ENCODE measurements at regions not wholly inside any gene's neighbourhood (a gene's known extent, or its start where the extent isn't known, plus 50 kb on each side); places are given as distances from the start of the nearest gene placed in this dataset.
"Not testable (repeated sequence)": the region's sequence is repeated elsewhere in the genome, so short reads cannot be mapped to it uniquely, and the experiment has no call there.

DNA sequence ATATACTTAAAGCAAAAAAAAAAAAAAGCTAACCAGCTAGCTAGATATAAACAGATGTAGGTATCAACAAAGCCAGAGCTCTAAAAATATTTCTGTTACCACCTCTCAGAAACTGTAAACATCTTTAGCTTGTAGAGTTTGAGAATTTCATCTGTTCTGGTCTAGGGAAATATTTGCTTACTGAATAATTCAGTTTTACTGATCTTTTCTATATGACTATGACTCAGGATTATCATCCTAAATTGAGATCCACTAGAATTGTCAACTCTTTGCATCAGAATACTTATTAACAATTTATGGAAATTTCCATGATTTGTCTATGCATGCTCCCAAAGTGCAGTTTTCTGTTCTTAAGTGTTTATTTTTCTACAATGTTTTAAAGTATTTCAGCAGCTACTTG is 517.3 kb downstream of the DIPK2A start:
- Mint-ChIP-seq H3K36me3 (no peaks in the 10 kb centered on the region), H3K4me1 (ENCODE audit: unreplicated experiment) (no peaks in the 10 kb centered on the region), H3K27ac (no peak overlapping the region), H3K27me3 (no peaks in the 10 kb centered on the region), H3K4me3 (no peak overlapping the region), H3K9me3 (no peaks in the 10 kb centered on the region)
- TF ChIP-seq CTCF (conservative IDR thresholded peaks at IDR 0.05) = no peak
- no peak for DNase-seq (ENCODE audit: extremely low spot score, unreplicated experiment)

GRCh38 chr3:144491333-144491732 is 519.7 kb downstream of the DIPK2A start:
- Mint-ChIP-seq H3K27ac (no peak overlapping the region), H3K4me1 (ENCODE audit: unreplicated experiment) (no peaks in the 10 kb centered on the region), H3K4me3 (no peak overlapping the region), H3K27me3 (no peaks in the 10 kb centered on the region), H3K9me3 (no peaks in the 10 kb centered on the region), H3K36me3 (no peaks in the 10 kb centered on the region)
- no peak for DNase-seq (ENCODE audit: extremely low spot score, unreplicated experiment)
- TF ChIP-seq CTCF (conservative IDR thresholded peaks at IDR 0.05) = no peak

DNA sequence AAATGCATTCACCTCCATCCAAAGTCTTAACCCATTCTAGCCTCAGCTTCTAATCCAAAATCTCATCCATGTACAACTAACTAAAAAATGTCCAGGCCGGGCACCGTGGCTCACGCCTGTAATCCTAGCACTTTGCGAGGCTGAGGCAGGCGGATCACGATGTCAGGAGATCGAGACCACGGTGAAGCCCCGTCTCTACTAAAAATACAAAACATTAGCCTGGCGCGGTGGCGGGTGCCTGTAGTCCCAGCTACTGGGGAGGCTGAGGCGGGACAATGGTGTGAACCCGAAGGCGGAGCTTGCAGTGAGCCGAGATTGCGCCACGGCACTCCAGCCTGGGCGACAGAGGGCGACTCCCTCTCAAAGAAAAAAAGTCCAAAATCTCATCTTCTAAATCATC is 523.0 kb downstream of the DIPK2A start:
- not testable (repeated sequence) for H3K9me3 Mint-ChIP-seq; H3K36me3 Mint-ChIP-seq; H3K27ac Mint-ChIP-seq; H3K4me3 Mint-ChIP-seq; H3K27me3 Mint-ChIP-seq; H3K4me1 Mint-ChIP-seq (ENCODE audit: unreplicated experiment); DNase-seq (ENCODE audit: extremely low spot score, unreplicated experiment)

DNA sequence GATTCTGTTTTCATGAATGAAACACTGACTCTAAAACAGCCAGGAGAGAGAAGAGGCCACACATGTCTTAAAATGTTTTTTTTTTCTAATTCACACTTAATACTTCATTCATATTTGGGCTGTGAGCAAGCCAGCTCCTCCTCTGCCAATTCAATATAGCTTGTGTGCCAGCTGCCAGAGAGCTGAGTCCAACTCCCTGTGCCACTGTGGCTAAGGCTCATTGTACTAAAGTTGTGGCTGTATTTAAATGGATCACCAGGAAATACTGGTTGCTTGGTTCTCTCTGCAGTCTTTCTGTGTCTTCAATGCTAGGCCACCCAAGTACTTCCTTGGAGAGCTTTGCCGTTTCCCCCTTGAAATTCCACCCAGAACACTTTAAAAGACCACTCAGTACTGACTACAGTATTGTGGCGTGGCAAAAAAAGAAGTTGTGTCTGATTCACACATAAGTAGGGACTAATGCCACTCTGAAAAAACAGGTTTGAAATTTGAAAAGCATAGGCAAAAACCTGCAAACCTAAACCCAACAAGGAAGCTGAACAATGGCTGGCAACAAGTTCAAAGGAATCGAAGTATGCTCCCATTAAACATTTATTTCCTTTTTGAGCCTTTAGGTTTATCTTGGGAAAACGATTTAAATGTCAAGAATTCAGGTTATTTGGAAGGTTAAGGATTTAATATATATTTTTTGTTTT is 524.7 kb downstream of the DIPK2A start:
- DNase-seq (ENCODE audit: extremely low spot score, unreplicated experiment) = no peak
- Mint-ChIP-seq H3K36me3 (no peaks in the 10 kb centered on the region), H3K27ac (no peak overlapping the region), H3K4me3 (no peak overlapping the region), H3K4me1 (ENCODE audit: unreplicated experiment) (no peaks in the 10 kb centered on the region), H3K27me3 (peaks cover under 1% of the 10 kb centered on the region), H3K9me3 (no peaks in the 10 kb centered on the region)
- TF ChIP-seq CTCF (conservative IDR thresholded peaks at IDR 0.05) = no peak

- Mint-ChIP-seq H3K4me3 (no peak overlapping the region), H3K27me3 (peaks cover 4% of the 10 kb centered on the region), H3K9me3 (no peaks in the 10 kb centered on the region), H3K4me1 (ENCODE audit: unreplicated experiment) (no peaks in the 10 kb centered on the region), H3K36me3 (no peaks in the 10 kb centered on the region), H3K27ac (no peak overlapping the region)
- DNase-seq (ENCODE audit: extremely low spot score, unreplicated experiment) = no peak
- no peak for TF ChIP-seq CTCF (conservative IDR thresholded peaks at IDR 0.05)
Measured at GRCh38 chr3:144497452-144497851, 525.8 kb downstream of the DIPK2A start.

DNA sequence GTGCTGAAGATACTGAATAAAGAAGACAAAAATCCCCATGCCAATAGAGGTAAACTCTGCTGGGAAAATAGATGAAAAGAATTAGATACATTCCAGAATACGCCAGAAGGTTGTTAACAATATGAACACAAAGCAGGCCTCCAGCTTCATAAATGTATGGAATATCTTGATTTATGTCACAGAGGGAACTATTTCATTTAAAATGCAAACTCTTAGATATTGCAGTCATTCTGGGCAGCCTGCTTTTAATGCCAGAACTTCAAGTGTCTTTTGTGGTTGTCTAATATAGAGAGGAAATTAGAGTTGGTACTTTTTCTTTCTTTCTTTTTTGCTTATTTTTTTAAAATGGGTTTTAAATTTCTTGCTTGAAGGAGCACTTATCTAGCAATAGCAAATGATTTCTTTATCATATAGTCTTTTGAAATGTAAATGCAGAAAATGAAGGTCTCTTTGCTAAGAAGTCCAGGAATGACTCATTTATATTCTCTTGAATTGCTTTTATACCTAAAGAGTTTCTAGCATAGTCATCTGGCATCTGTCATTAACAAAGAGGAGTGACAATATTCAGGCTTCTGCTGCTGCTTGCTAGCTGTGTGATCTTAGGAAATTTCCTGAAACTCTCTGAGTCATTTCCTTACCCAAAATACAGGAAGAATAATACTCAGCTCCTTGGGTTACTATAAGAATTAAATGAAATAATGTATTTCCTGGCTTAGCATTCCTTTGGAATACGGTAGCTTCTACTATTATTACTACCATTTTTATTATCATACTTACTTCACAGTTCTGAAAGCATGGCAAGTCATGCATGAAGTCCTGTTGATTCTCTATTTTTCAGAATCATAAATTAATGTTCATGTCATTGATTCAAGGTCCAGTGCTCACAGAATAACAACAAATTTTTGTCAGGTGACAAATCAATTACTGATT is 527.6 kb downstream of the DIPK2A start:
- DNase-seq (ENCODE audit: extremely low spot score, unreplicated experiment) = no peak
- no peak for TF ChIP-seq CTCF (conservative IDR thresholded peaks at IDR 0.05)
- Mint-ChIP-seq H3K36me3 (no peaks in the 10 kb centered on the region), H3K27me3 (peaks cover 6% of the 10 kb centered on the region), H3K27ac (no peak overlapping the region), H3K4me1 (ENCODE audit: unreplicated experiment) (no peaks in the 10 kb centered on the region), H3K9me3 (no peaks in the 10 kb centered on the region), H3K4me3 (no peak overlapping the region)
